Osteoblast (primary cell): ENCODE measurements at regions not wholly inside any gene's neighbourhood (a gene's known extent, or its start where the extent isn't known, plus 50 kb on each side); places are given as distances from the start of the nearest gene placed in this dataset.

Source experiments
- DNase-seq: peaks from one replicate; pipeline ENCODE4 v3.0.0; 2011; ENCODE audit warnings: low spot score, mixed read lengths; ENCODE audit not compliant: insufficient read length; ENCODE audit errors: missing footprints
- H2AFZ ChIP-seq: 2 replicates; pipeline ENCODE4 v1.6.0; 2011; ENCODE audit warnings: mild to moderate bottlenecking, low read length
- H3K27ac ChIP-seq: 2 replicates; pipeline ENCODE4 v1.5.1; 2011; ENCODE audit warnings: mild to moderate bottlenecking, low read depth, low read length, moderate library complexity
- H3K27me3 ChIP-seq: 2 replicates; pipeline ENCODE4 v1.6.0; 2012; ENCODE audit warnings: mild to moderate bottlenecking, control low read depth, inconsistent platforms, low read length, moderate library complexity; ENCODE audit not compliant: insufficient read depth
- H3K36me3 ChIP-seq: 2 replicates; pipeline ENCODE4 v1.5.1; 2011; ENCODE audit warnings: mild to moderate bottlenecking, low read length, control low read depth, moderate library complexity; ENCODE audit not compliant: insufficient read depth
- H3K4me1 ChIP-seq: 2 replicates; pipeline ENCODE4 v1.5.1; 2011; ENCODE audit warnings: mild to moderate bottlenecking, low read length, control low read depth, moderate library complexity; ENCODE audit not compliant: insufficient read depth
- H3K4me2 ChIP-seq: 2 replicates; pipeline ENCODE4 v1.6.0; 2011; ENCODE audit warnings: mild to moderate bottlenecking, low read length; ENCODE audit not compliant: insufficient read depth
- H3K4me3 ChIP-seq: fragments of 200-600 bp; sonication (generic); 3 replicates; pipeline ENCODE4 v1.5.1; 2012; ENCODE audit warnings: mild to moderate bottlenecking, low read length, inconsistent platforms; ENCODE audit not compliant: insufficient read depth
- H3K79me2 ChIP-seq: 2 replicates; pipeline ENCODE4 v1.6.0; 2012; ENCODE audit warnings: mild to moderate bottlenecking, low read length, control low read depth, inconsistent platforms; ENCODE audit not compliant: insufficient read depth
- H3K9me3 ChIP-seq: 2 replicates; pipeline ENCODE4 v1.5.1; 2011; ENCODE audit warnings: low read depth, low read length, control low read depth
- H4K20me1 ChIP-seq: 2 replicates; pipeline ENCODE4 v1.6.0; 2012; ENCODE audit warnings: mild to moderate bottlenecking, low read length, control low read depth; ENCODE audit not compliant: insufficient read depth
- CTCF ChIP-seq: IDR thresholded peaks from 2 replicates; pipeline ENCODE4 v1.5.1; 2011; ENCODE audit warnings: mild to moderate bottlenecking, low read depth, low read length, moderate library complexity; ENCODE audit errors: extremely low read depth

GRCh38 chr22:27219036-27219435, 561.6 kb downstream of the MIAT start:
- TF ChIP-seq CTCF: no peak
- Histone ChIP-seq H3K4me2 (no peak overlapping the region), H3K27me3 (no peaks in the 10 kb centered on the region), H3K9me3 (peaks cover 2% of the 10 kb centered on the region), H4K20me1 (no peaks in the 10 kb centered on the region), H3K36me3 (peaks cover 6% of the 10 kb centered on the region), H3K79me2 (no peaks in the 10 kb centered on the region), H2AFZ (no peak overlapping the region), H3K4me3 (no peak overlapping the region), H3K27ac (no peak overlapping the region), H3K4me1 (peaks cover 30% of the 10 kb centered on the region)
- DNase-seq: no peak

- H3K27me3 ChIP-seq: no peaks in the 10 kb centered on the region
- H3K4me2 ChIP-seq: peak overlapping the region; percentile 26
- H3K4me1 ChIP-seq: peaks cover 29% of the 10 kb centered on the region
- H3K9me3 ChIP-seq: peaks cover 2% of the 10 kb centered on the region
- H3K4me3 ChIP-seq: no peak overlapping the region
- H3K36me3 ChIP-seq: peaks cover 6% of the 10 kb centered on the region
- no peaks in the 10 kb centered on the region for H4K20me1 ChIP-seq
- no peaks in the 10 kb centered on the region for H3K79me2 ChIP-seq
- H2AFZ ChIP-seq: no peak overlapping the region
- peak; percentile 68 for DNase-seq
- peak overlapping the region; percentile 78 for H3K27ac ChIP-seq
- no peak for TF ChIP-seq CTCF
Observed at GRCh38 chr22:27220339-27220738, 563.0 kb downstream of the MIAT start.

- TF ChIP-seq CTCF: no peak
- Histone ChIP-seq H4K20me1 (no peaks in the 10 kb centered on the region), H3K27ac (no peak overlapping the region), H3K9me3 (peaks cover 2% of the 10 kb centered on the region), H2AFZ (no peak overlapping the region), H3K27me3 (no peaks in the 10 kb centered on the region), H3K4me3 (no peak overlapping the region), H3K4me2 (no peak overlapping the region), H3K79me2 (no peaks in the 10 kb centered on the region), H3K36me3 (peaks cover 6% of the 10 kb centered on the region), H3K4me1 (peaks cover 35% of the 10 kb centered on the region)
- no peak for DNase-seq
Observed at GRCh38 chr22:27222178-27222577, 564.8 kb downstream of the MIAT start.

- no peaks in the 10 kb centered on the region for H3K79me2 ChIP-seq
- DNase-seq: peak; percentile 81
- peak overlapping the region; percentile 73 for H3K27ac ChIP-seq
- peak overlapping the region; percentile 60 for H3K4me2 ChIP-seq
- peak overlapping the region; percentile 7 for H3K4me3 ChIP-seq
- no peak for TF ChIP-seq CTCF
- no peaks in the 10 kb centered on the region for H4K20me1 ChIP-seq
- H2AFZ ChIP-seq: no peak overlapping the region
- peaks cover 35% of the 10 kb centered on the region for H3K4me1 ChIP-seq
- peaks cover 6% of the 10 kb centered on the region for H3K36me3 ChIP-seq
- H3K9me3 ChIP-seq: peaks cover 2% of the 10 kb centered on the region
- H3K27me3 ChIP-seq: no peaks in the 10 kb centered on the region
Observed at GRCh38 chr22:27223317-27224177, 566.2 kb downstream of the MIAT start.
